WTC11 (cell line): ENCODE measurements at regions not wholly inside any gene's neighbourhood (a gene's known extent, or its start where the extent isn't known, plus 50 kb on each side); places are given as distances from the start of the nearest gene placed in this dataset.

Experiments
- ATAC-seq: fragments of 200-7000 bp; cut with Tn5 transposase; 2 replicates; pipeline ENCODE4 v1.10.0; 2021; ENCODE audit warnings: mild to moderate bottlenecking, moderate library complexity
- CTCF ChIA-PET: fragments of 300-600 bp; sonication (Branson Sonifier 250); formaldehyde crosslinking; loops from one replicate; lab custom pipeline; 2021; ENCODE audit warnings: antibody characterized with exemption; lab: Charles Lee
- POLR2A ChIA-PET: fragments of 350-600 bp; sonication (Branson Sonifier 250); formaldehyde crosslinking; loops from one replicate; lab custom pipeline; 2021; ENCODE audit warnings: antibody characterized with exemption; lab: Charles Lee
- DNase-seq: peaks from one replicate; pipeline ENCODE4 v3.0.0; 2021; ENCODE audit warnings: low spot score
- H3K27ac Mint-ChIP-seq: 2 replicates; pipeline ENCODE4 v1.8.0; 2021; ENCODE audit warnings: mixed read lengths
- H3K27me3 Mint-ChIP-seq: 2 replicates; pipeline ENCODE4 v1.8.0; 2021; ENCODE audit warnings: low read depth, mild to moderate bottlenecking, moderate library complexity, mixed read lengths
- H3K36me3 Mint-ChIP-seq: 2 replicates; pipeline ENCODE4 v1.8.0; 2021; ENCODE audit warnings: mixed read lengths
- H3K4me1 Mint-ChIP-seq: 2 replicates; pipeline ENCODE4 v1.8.0; 2022; ENCODE audit warnings: mixed read lengths
- H3K4me3 Mint-ChIP-seq: 2 replicates; pipeline ENCODE4 v1.8.0; 2021; ENCODE audit warnings: mild to moderate bottlenecking, moderate library complexity, mixed read lengths
- H3K9me3 Mint-ChIP-seq: 2 replicates; pipeline ENCODE4 v1.8.0; 2021; ENCODE audit warnings: mixed read lengths
- CTCF ChIP-seq: fragments of 200-600 bp; IDR thresholded peaks from 2 replicates; pipeline ENCODE4 v1.8.0; 2022; ENCODE audit warnings: antibody characterized with exemption
- FOXP4 ChIP-seq: sonication (generic); formaldehyde crosslinking; IDR thresholded peaks from 2 replicates; pipeline ENCODE4 v1.8.0; 2022; ENCODE audit warnings: mild to moderate bottlenecking, missing genetic modification reagents
- KAT7 ChIP-seq: sonication (generic); formaldehyde crosslinking; IDR thresholded peaks from 2 replicates; pipeline ENCODE4 v1.8.1; 2023; ENCODE audit warnings: missing genetic modification reagents, mild to moderate bottlenecking, borderline replicate concordance
- MXD4 ChIP-seq: fragments of 250-450 bp; sonication (Bioruptor Pico); IDR thresholded peaks from 2 replicates; pipeline ENCODE4 v1.8.0; 2021; ENCODE audit warnings: mild to moderate bottlenecking, moderate library complexity, borderline replicate concordance
- MYBL2 ChIP-seq: sonication (generic); formaldehyde crosslinking; IDR thresholded peaks from 2 replicates; pipeline ENCODE4 v1.8.1; 2023; ENCODE audit warnings: mild to moderate bottlenecking, moderate library complexity, missing genetic modification reagents
- NFATC4 ChIP-seq: fragments of 250-450 bp; sonication (Bioruptor Pico); IDR thresholded peaks from 2 replicates; pipeline ENCODE4 v1.9.0; 2021; ENCODE audit warnings: mild to moderate bottlenecking
- NFE2L1 ChIP-seq: sonication (generic); formaldehyde crosslinking; IDR thresholded peaks from 2 replicates; pipeline ENCODE4 v1.8.1; 2023; ENCODE audit warnings: missing genetic modification reagents
- NR1H2 ChIP-seq: sonication (generic); formaldehyde crosslinking; IDR thresholded peaks from 2 replicates; pipeline ENCODE4 v1.9.0; 2021; ENCODE audit warnings: mild to moderate bottlenecking, moderate library complexity, missing genetic modification reagents
- NR2C2 ChIP-seq: sonication (generic); formaldehyde crosslinking; IDR thresholded peaks from 2 replicates; pipeline ENCODE4 v1.8.0; 2022; ENCODE audit warnings: mild to moderate bottlenecking, missing genetic modification reagents
- PRDM15 ChIP-seq: sonication (generic); formaldehyde crosslinking; IDR thresholded peaks from 2 replicates; pipeline ENCODE4 v1.8.0; 2022; ENCODE audit warnings: missing genetic modification reagents
- SMAD3 ChIP-seq: sonication (generic); formaldehyde crosslinking; IDR thresholded peaks from 2 replicates; pipeline ENCODE4 v1.8.0; 2022; ENCODE audit warnings: missing genetic modification reagents, mild to moderate bottlenecking, borderline replicate concordance
- SMAD4 ChIP-seq: sonication (generic); formaldehyde crosslinking; IDR thresholded peaks from 2 replicates; pipeline ENCODE4 v1.8.0; 2022; ENCODE audit warnings: mild to moderate bottlenecking, missing genetic modification reagents
- SP1 ChIP-seq: sonication (generic); formaldehyde crosslinking; conservative IDR thresholded peaks from 2 replicates; pipeline ENCODE4 v1.8.1; 2022; ENCODE audit warnings: missing genetic modification reagents
- ZNF263 ChIP-seq: sonication (generic); formaldehyde crosslinking; IDR thresholded peaks from 2 replicates; pipeline ENCODE4 v1.8.1; 2022; ENCODE audit warnings: low read depth, mild to moderate bottlenecking, moderate library complexity, missing genetic modification reagents
- ZNF281 ChIP-seq: sonication (generic); formaldehyde crosslinking; IDR thresholded peaks from 2 replicates; pipeline ENCODE4 v1.8.0; 2023; ENCODE audit warnings: mild to moderate bottlenecking, missing genetic modification reagents
- ZNF423 ChIP-seq: fragments of 250-450 bp; sonication (Bioruptor Pico); IDR thresholded peaks from 2 replicates; pipeline ENCODE4 v2.1.2; 2022; ENCODE audit warnings: mild to moderate bottlenecking, moderate library complexity

GRCh38 chr12:78562368-78563205 lies 302.0 kb upstream of the SYT1 start:
- Mint-ChIP-seq H3K27ac (no peak overlapping the region), H3K4me1 (peaks cover 17% of the 10 kb centered on the region), H3K9me3 (no peaks in the 10 kb centered on the region), H3K36me3 (no peaks in the 10 kb centered on the region), H3K27me3 (no peaks in the 10 kb centered on the region; the same call in 1 of the 2 replicates), H3K4me3 (no peak overlapping the region)
- ATAC-seq (peak; percentile 83), DNase-seq (no peak)
- ChIA-PET POLR2A (no interaction called here), CTCF (interaction anchor here (0.5 to 2.5 kb wide), 29 partner anchors 9 to 782 kb away, joined by 3 to 14 read pairs (median 4); partner anchors contain the start of gene SYT1)
- TF ChIP-seq CTCF (peak; percentile 27; the same call in 1 of the 2 replicates), SP1 (CRISPR knock-in tag) (no peak)

GRCh38 chr12:78563826-78564225 lies 300.7 kb upstream of the SYT1 start:
- H3K27me3 Mint-ChIP-seq: peaks cover 6% of the 10 kb centered on the region
- DNase-seq (no peak), ATAC-seq (no peak)
- H3K36me3 Mint-ChIP-seq: no peaks in the 10 kb centered on the region
- POLR2A ChIA-PET: no interaction called here
- no peak overlapping the region for H3K27ac Mint-ChIP-seq
- CTCF ChIA-PET: interaction anchor here (1.0 to 2.5 kb wide), 2 partner anchors 93 to 171 kb away, joined by 4 to 8 read pairs; no protein-coding TSS in a partner anchor
- no peaks in the 10 kb centered on the region for H3K9me3 Mint-ChIP-seq
- H3K4me3 Mint-ChIP-seq: no peak overlapping the region
- TF ChIP-seq NFE2L1 (CRISPR knock-in tag) (no peak), SMAD3 (no peak), NR2C2 (CRISPR knock-in tag) (no peak), PRDM15 (CRISPR knock-in tag) (no peak), ZNF263 (CRISPR knock-in tag) (no peak), MXD4 (CRISPR knock-in tag) (no peak), MYBL2 (no peak), NR1H2 (CRISPR knock-in tag) (no peak)
- peaks cover 17% of the 10 kb centered on the region for H3K4me1 Mint-ChIP-seq

- no peak overlapping the region for H3K27ac Mint-ChIP-seq
- H3K36me3 Mint-ChIP-seq: no peaks in the 10 kb centered on the region
- TF ChIP-seq KAT7 (CRISPR knock-in tag) (no peak), NFATC4 (CRISPR knock-in tag) (no peak), FOXP4 (no peak), MYBL2 (no peak), ZNF281 (CRISPR knock-in tag) (no peak), ZNF423 (CRISPR knock-in tag) (no peak), SMAD4 (CRISPR knock-in tag) (no peak)
- ATAC-seq: no peak
- ChIA-PET POLR2A (no interaction called here), CTCF (no interaction called here)
- H3K27me3 Mint-ChIP-seq: peaks cover 13% of the 10 kb centered on the region
- H3K4me1 Mint-ChIP-seq: peaks cover 10% of the 10 kb centered on the region
- DNase-seq: no peak
- no peak overlapping the region for H3K4me3 Mint-ChIP-seq
- H3K9me3 Mint-ChIP-seq: no peaks in the 10 kb centered on the region
Measured at GRCh38 chr12:78566456-78566855, 298.1 kb upstream of the SYT1 start.
